KMS-11 (cell line): ENCODE measurements at regions not wholly inside any gene's neighbourhood (a gene's known extent, or its start where the extent isn't known, plus 50 kb on each side); places are given as distances from the start of the nearest gene placed in this dataset.

ENCODE experiments used
- H2AFZ ChIP-seq: fragments of 200-600 bp; sonication (generic); 2 replicates; pipeline ENCODE4 v1.6.1; 2016; ENCODE audit warnings: antibody characterized with exemption, mixed run types, low read depth
- H3K27ac ChIP-seq: fragments of 200-600 bp; sonication (generic); 2 replicates; pipeline ENCODE4 v1.6.1; 2016; ENCODE audit warnings: mild to moderate bottlenecking, mixed run types
- H3K27me3 ChIP-seq: fragments of 200-600 bp; sonication (generic); 2 replicates; pipeline ENCODE4 v1.6.1; 2017; ENCODE audit warnings: mild to moderate bottlenecking, low read depth, mixed run types, moderate library complexity; ENCODE audit not compliant: insufficient read depth
- H3K36me3 ChIP-seq: fragments of 200-600 bp; sonication (generic); 2 replicates; pipeline ENCODE4 v1.6.1; 2017; ENCODE audit warnings: mild to moderate bottlenecking, mixed run types; ENCODE audit not compliant: insufficient read depth
- H3K4me1 ChIP-seq: fragments of 200-600 bp; sonication (generic); 2 replicates; pipeline ENCODE4 v1.6.1; 2016; ENCODE audit warnings: mild to moderate bottlenecking, low read depth, mixed run types; ENCODE audit not compliant: poor library complexity, severe bottlenecking
- H3K4me2 ChIP-seq: fragments of 200-600 bp; sonication (generic); 2 replicates; pipeline ENCODE4 v1.7.0; 2016; ENCODE audit warnings: mild to moderate bottlenecking, mixed run types
- H3K4me3 ChIP-seq: fragments of 200-600 bp; sonication (generic); IDR thresholded peaks from 2 replicates; pipeline ENCODE4 v1.6.1; 2017; ENCODE audit warnings: low read depth, low read length, mixed read lengths; ENCODE audit not compliant: insufficient read depth
- H3K79me2 ChIP-seq: fragments of 200-600 bp; sonication (generic); 2 replicates; pipeline ENCODE4 v1.6.1; 2016; ENCODE audit warnings: low read depth, mixed run types; ENCODE audit not compliant: insufficient read depth
- H3K9ac ChIP-seq: fragments of 200-600 bp; sonication (generic); 2 replicates; pipeline ENCODE4 v1.6.1; 2016; ENCODE audit warnings: mild to moderate bottlenecking, mixed run types
- H4K20me1 ChIP-seq: fragments of 200-600 bp; sonication (generic); 2 replicates; pipeline ENCODE4 v1.6.1; 2016; ENCODE audit warnings: mild to moderate bottlenecking, mixed run types; ENCODE audit not compliant: insufficient read depth
- TF ChIP-seq, protein P1 (sequence below): fragments of 200-600 bp; sonication (generic); conservative IDR thresholded peaks from 2 replicates; pipeline ENCODE4 v1.6.1; 2017; ENCODE audit warnings: low read depth, mild to moderate bottlenecking, antibody characterized with exemption, low read length, moderate library complexity, mixed read lengths

DNA sequence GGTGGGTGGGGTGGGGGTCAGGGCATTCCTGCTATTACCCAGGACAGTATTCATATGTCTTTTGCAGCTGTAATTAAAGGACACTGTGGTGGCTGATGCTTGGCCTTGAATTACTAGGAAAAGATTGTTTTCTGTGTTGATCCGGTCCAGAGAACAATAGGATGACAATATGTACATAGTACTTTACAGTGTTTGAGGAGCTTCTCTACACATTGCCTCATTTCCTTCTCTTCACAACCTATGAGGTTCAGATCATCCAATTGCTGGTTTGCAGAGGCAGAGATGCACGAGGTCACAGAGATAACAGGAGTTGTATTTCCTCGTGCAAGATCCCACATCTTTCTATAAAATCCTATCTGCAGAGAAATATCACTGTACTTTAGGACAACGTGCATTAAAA lies 119.5 kb downstream of the LIPG start:
- Histone ChIP-seq H2AFZ (no peak overlapping the region), H4K20me1 (no peaks in the 10 kb centered on the region), H3K4me2 (no peak overlapping the region), H3K4me1 (no peaks in the 10 kb centered on the region), H3K4me3 (no peak overlapping the region), H3K27me3 (no peaks in the 10 kb centered on the region), H3K79me2 (no peaks in the 10 kb centered on the region), H3K36me3 (no peaks in the 10 kb centered on the region), H3K9ac (no peak overlapping the region), H3K27ac (no peak overlapping the region)
- TF ChIP-seq, protein P1, sequence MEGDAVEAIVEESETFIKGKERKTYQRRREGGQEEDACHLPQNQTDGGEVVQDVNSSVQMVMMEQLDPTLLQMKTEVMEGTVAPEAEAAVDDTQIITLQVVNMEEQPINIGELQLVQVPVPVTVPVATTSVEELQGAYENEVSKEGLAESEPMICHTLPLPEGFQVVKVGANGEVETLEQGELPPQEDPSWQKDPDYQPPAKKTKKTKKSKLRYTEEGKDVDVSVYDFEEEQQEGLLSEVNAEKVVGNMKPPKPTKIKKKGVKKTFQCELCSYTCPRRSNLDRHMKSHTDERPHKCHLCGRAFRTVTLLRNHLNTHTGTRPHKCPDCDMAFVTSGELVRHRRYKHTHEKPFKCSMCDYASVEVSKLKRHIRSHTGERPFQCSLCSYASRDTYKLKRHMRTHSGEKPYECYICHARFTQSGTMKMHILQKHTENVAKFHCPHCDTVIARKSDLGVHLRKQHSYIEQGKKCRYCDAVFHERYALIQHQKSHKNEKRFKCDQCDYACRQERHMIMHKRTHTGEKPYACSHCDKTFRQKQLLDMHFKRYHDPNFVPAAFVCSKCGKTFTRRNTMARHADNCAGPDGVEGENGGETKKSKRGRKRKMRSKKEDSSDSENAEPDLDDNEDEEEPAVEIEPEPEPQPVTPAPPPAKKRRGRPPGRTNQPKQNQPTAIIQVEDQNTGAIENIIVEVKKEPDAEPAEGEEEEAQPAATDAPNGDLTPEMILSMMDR = no peak

DNA sequence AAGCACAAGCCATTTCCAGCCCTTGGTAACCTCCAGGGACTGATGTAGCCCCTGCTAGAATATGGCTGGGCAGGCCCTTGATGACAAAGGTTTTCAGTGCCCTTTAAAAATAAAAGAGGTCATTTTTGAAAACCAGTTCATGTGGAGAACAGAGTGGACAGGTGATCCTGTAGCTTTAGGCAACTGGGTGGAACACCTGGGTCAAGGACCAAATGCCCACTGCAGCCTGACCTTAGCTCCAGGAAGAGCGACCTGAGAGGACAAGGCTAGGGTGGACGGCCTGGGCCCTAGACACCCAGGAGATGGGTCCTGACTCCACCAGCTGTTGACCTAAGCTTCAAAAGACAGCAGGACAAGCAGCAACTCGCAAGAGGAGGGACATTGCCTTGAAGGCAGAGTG lies 116.6 kb downstream of the LIPG start:
- Histone ChIP-seq H4K20me1 (no peaks in the 10 kb centered on the region), H3K9ac (no peak overlapping the region), H3K4me3 (no peak overlapping the region), H3K36me3 (no peaks in the 10 kb centered on the region), H3K4me2 (no peak overlapping the region), H3K27me3 (no peaks in the 10 kb centered on the region), H3K27ac (no peak overlapping the region), H3K4me1 (no peaks in the 10 kb centered on the region), H3K79me2 (no peaks in the 10 kb centered on the region), H2AFZ (no peak overlapping the region)
- TF ChIP-seq, protein P1 = no peak

DNA sequence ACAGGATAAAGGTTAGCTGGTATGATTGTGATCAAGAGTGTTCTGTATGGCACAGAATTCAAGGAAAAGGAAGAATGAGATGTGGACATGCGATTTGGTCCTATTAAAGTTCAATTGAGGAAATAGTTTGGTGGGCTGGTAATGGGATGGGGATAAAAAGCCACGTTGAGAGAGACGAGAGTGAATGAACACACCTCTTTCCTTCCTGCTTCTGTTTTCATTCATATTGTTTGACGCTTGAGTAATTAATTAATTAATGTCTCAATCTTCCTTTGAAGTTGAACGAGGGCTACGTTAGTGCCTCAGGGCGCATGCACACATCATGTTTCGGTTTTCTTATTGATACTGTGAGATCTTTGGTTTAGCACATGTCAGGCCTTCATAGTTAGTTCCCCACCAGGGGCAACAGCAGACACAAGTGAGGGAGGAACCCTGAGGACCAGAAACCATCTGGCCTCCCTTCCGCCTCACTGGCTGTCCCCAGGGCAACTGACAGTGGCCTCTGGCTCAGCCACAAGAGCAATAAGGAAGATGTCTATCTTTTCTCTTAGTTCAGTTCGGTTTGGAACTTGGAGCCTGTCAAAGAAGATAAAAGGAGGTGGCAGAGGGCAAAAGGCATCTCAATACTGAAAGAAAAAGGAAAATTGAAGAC lies 116.0 kb downstream of the LIPG start:
- no peak overlapping the region for H3K9ac ChIP-seq
- H3K27ac ChIP-seq = no peak overlapping the region
- H3K79me2 ChIP-seq = no peaks in the 10 kb centered on the region
- TF ChIP-seq, protein P1 = no peak
- no peak overlapping the region for H3K4me3 ChIP-seq
- H3K4me2 ChIP-seq = no peak overlapping the region
- no peaks in the 10 kb centered on the region for H4K20me1 ChIP-seq
- no peaks in the 10 kb centered on the region for H3K4me1 ChIP-seq
- no peaks in the 10 kb centered on the region for H3K36me3 ChIP-seq
- no peaks in the 10 kb centered on the region for H3K27me3 ChIP-seq
- no peak overlapping the region for H2AFZ ChIP-seq

DNA sequence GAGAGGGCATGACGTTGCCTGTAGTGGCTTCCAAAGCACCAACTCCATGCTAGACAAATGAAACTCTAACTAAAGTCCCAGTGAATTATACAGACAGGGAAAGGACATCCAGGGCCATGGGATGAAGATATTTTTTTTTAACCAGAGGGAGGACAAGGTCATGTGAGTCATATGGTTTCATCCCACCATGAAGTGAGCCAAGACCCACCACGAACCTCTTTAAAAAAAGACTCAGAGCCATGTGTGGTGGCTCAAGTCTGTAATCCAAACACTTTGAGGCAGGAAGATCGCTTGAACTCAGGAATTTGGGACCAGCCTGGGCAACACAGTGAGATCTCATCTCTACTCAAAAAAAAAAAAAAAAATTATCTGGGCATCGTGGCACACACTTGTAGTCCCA lies 115.2 kb downstream of the LIPG start:
- H4K20me1 ChIP-seq = no peaks in the 10 kb centered on the region
- H3K9ac ChIP-seq = no peak overlapping the region
- H3K27me3 ChIP-seq = no peaks in the 10 kb centered on the region
- H3K36me3 ChIP-seq = no peaks in the 10 kb centered on the region
- H2AFZ ChIP-seq = no peak overlapping the region
- TF ChIP-seq, protein P1 = no peak
- no peaks in the 10 kb centered on the region for H3K4me1 ChIP-seq
- no peak overlapping the region for H3K4me2 ChIP-seq
- H3K27ac ChIP-seq = no peak overlapping the region
- no peak overlapping the region for H3K4me3 ChIP-seq
- H3K79me2 ChIP-seq = no peaks in the 10 kb centered on the region
